OCI-LY3 (cell line): ENCODE measurements at regions not wholly inside any gene's neighbourhood (a gene's known extent, or its start where the extent isn't known, plus 50 kb on each side); places are given as distances from the start of the nearest gene placed in this dataset.

ENCODE experiments used
- H2AFZ ChIP-seq: fragments of 200-600, 300-600 bp; shearing (Covaris generic); 2 replicates; pipeline ENCODE4 v1.6.0; 2014; ENCODE audit warnings: antibody characterized with exemption, low read depth, low read length
- H3K27ac ChIP-seq: fragments of 200-600, 300-600 bp; sonication (generic); 2 replicates; pipeline ENCODE4 v1.5.1; 2014; ENCODE audit warnings: mild to moderate bottlenecking, low read length, moderate library complexity, mixed read lengths
- H3K27me3 ChIP-seq: fragments of 200-600, 300-600 bp; sonication (generic); 2 replicates; pipeline ENCODE4 v1.6.1; 2014; ENCODE audit warnings: low read depth, low read length, mixed read lengths
- H3K36me3 ChIP-seq: fragments of 200-600, 300-600 bp; sonication (generic); replicated peaks from 2 replicates; pipeline ENCODE3; 2014; ENCODE audit warnings: low read depth, low read length, mixed read lengths
- H3K4me1 ChIP-seq: fragments of 300-600, 200-600 bp; sonication (generic); 2 replicates; pipeline ENCODE4 v1.6.1; 2014; ENCODE audit warnings: low read length, mixed read lengths
- H3K4me2 ChIP-seq: fragments of 200-600, 300-600 bp; sonication (generic); 2 replicates; pipeline ENCODE4 v1.6.1; 2014; ENCODE audit warnings: low read length, mixed read lengths
- H3K4me3 ChIP-seq: fragments of 300-600, 200-600 bp; sonication (generic); 2 replicates; pipeline ENCODE4 v1.5.1; 2014; ENCODE audit warnings: antibody characterized with exemption, mild to moderate bottlenecking, low read length, moderate library complexity
- H3K79me2 ChIP-seq: fragments of 300-600, 200-600 bp; shearing (Covaris generic); 2 replicates; pipeline ENCODE4 v1.6.1; 2014; ENCODE audit warnings: mild to moderate bottlenecking, low read length, mixed read lengths
- H3K9ac ChIP-seq: fragments of 300-600, 200-600 bp; shearing (Covaris generic); 2 replicates; pipeline ENCODE4 v1.6.0; 2014; ENCODE audit warnings: mild to moderate bottlenecking, low read length, moderate library complexity
- H3K9me3 ChIP-seq: fragments of 200-600, 300-600 bp; shearing (Covaris generic); 2 replicates; pipeline ENCODE4 v1.6.1; 2014; ENCODE audit warnings: low read length, mixed read lengths; ENCODE audit not compliant: insufficient read depth
- H4K20me1 ChIP-seq: fragments of 200-600, 300-600 bp; sonication (generic); 2 replicates; pipeline ENCODE4 v1.6.1; 2016; ENCODE audit warnings: low read length, mixed read lengths; ENCODE audit not compliant: insufficient read depth
- EZH2phosphoT487 ChIP-seq: fragments of 200-600 bp; shearing (Covaris generic); IDR thresholded peaks from 2 replicates; pipeline ENCODE4 v1.6.1; 2018; ENCODE audit warnings: antibody characterized with exemption, mixed run types, low read depth
- TF ChIP-seq, protein P1 (sequence below): fragments of 200-600, 300-600 bp; sonication (generic); IDR thresholded peaks from 2 replicates; pipeline ENCODE4 v1.5.1; 2014; ENCODE audit warnings: antibody characterized with exemption, low read length, low read depth

DNA sequence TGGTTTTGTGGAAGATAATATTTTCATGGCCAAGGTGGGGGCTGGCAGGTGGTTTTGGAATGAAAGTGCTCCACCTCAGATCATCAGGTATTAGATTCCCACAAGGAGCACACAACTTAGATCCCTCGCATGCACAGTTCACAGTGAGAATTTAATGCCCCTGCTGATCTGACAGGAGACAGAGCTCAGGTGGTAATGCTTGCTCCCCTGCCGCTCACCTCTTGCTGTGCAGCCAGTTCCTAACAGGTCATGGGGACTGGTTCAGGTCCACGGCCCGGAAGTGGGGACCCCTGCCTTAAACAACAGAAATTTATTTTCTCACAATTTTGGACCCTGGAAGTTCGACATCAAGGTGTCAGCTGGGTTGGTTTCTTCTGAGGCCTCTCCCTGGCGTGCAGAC is 668.7 kb upstream of the ZNF608 start:
- Histone ChIP-seq H3K27me3 (peaks cover 6% of the 10 kb centered on the region; the same call in 1 of the 2 replicates), H3K36me3 (no peaks in the 10 kb centered on the region), H4K20me1 (no peaks in the 10 kb centered on the region), H3K9me3 (no peaks in the 10 kb centered on the region), H2AFZ (no peak overlapping the region), H3K27ac (no peak overlapping the region), H3K4me1 (peaks cover 32% of the 10 kb centered on the region), H3K79me2 (no peaks in the 10 kb centered on the region), H3K4me3 (no peak overlapping the region), H3K4me2 (no peak overlapping the region), H3K9ac (no peak overlapping the region)
- TF ChIP-seq, protein P1, sequence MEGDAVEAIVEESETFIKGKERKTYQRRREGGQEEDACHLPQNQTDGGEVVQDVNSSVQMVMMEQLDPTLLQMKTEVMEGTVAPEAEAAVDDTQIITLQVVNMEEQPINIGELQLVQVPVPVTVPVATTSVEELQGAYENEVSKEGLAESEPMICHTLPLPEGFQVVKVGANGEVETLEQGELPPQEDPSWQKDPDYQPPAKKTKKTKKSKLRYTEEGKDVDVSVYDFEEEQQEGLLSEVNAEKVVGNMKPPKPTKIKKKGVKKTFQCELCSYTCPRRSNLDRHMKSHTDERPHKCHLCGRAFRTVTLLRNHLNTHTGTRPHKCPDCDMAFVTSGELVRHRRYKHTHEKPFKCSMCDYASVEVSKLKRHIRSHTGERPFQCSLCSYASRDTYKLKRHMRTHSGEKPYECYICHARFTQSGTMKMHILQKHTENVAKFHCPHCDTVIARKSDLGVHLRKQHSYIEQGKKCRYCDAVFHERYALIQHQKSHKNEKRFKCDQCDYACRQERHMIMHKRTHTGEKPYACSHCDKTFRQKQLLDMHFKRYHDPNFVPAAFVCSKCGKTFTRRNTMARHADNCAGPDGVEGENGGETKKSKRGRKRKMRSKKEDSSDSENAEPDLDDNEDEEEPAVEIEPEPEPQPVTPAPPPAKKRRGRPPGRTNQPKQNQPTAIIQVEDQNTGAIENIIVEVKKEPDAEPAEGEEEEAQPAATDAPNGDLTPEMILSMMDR: no peak
- TF ChIP-seq EZH2phosphoT487: no peak

DNA sequence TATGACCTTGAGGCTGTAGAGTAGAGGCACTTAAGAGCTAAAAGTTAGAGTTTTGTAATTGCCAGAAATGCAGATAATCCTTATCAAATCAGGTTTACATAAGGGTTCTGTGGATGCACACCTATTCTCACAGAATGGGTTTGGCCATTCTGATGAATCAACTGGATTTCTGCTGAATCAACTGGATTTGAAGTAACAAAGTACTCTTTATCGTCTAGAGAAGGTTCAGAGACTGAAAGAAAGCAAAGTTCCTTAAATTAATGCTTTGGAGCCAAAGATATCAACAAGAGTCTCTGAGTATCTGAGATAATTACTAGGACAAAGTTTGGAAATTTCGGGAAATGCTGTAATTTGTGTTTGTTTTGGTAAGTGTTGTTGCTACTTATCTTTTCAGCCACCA is 669.6 kb upstream of the ZNF608 start:
- Histone ChIP-seq H2AFZ (no peak overlapping the region), H4K20me1 (no peaks in the 10 kb centered on the region), H3K9ac (no peak overlapping the region), H3K4me3 (no peak overlapping the region), H3K4me1 (peaks cover 23% of the 10 kb centered on the region), H3K9me3 (no peaks in the 10 kb centered on the region), H3K4me2 (no peak overlapping the region), H3K36me3 (no peaks in the 10 kb centered on the region), H3K79me2 (no peaks in the 10 kb centered on the region), H3K27ac (no peak overlapping the region), H3K27me3 (peaks cover 6% of the 10 kb centered on the region; the same call in 1 of the 2 replicates)
- TF ChIP-seq EZH2phosphoT487: no peak
- TF ChIP-seq, protein P1: no peak

DNA sequence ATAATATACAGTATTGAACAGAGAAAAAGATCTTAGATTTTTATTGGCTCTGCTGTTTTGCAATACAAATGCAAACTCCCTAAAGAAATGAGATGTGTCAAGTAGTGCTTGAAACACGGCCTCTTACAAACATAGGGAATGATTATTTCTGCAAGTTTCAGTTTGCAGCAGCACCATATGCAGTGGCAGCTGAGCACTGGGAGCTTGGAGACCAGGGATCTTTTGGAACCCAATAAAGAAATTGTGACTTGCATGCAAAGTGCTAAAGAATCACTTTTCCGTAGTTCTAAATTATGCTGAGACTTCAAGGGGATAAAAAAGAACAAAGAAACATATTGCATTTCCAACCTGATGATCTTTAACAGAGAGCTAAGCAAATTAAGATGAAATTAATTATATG is 674.6 kb upstream of the ZNF608 start:
- Histone ChIP-seq H3K4me3 (no peak overlapping the region), H3K9me3 (no peaks in the 10 kb centered on the region), H4K20me1 (no peaks in the 10 kb centered on the region), H2AFZ (no peak overlapping the region), H3K36me3 (no peaks in the 10 kb centered on the region), H3K27ac (no peak overlapping the region), H3K79me2 (no peaks in the 10 kb centered on the region), H3K9ac (no peak overlapping the region), H3K27me3 (no peaks in the 10 kb centered on the region), H3K4me2 (no peak overlapping the region), H3K4me1 (no peaks in the 10 kb centered on the region)
- TF ChIP-seq, protein P1: no peak
- no peak for TF ChIP-seq EZH2phosphoT487

DNA sequence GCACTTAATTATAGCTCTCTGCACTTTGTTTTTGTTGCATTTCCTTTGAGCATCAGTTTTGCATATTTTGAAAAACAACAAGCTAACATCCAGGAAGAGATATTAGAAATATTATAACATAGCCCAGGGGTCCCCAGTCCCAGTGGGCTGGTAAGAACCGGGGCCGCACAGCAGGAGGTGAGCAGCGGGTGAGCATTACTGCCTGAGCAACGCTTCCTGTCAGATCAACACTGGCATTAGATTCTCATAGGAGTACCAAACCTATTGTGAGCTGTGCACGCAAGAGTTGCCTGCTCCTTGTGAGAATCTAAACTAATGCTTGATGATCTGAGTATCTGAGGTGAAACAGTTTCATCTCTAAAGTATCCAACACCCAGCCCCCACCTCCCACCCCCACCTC is 675.9 kb upstream of the ZNF608 start:
- no peaks in the 10 kb centered on the region for H3K36me3 ChIP-seq
- no peaks in the 10 kb centered on the region for H4K20me1 ChIP-seq
- no peaks in the 10 kb centered on the region for H3K79me2 ChIP-seq
- no peak overlapping the region for H3K9ac ChIP-seq
- H2AFZ ChIP-seq: no peak overlapping the region
- no peaks in the 10 kb centered on the region for H3K9me3 ChIP-seq
- H3K27ac ChIP-seq: no peak overlapping the region
- TF ChIP-seq EZH2phosphoT487: no peak
- TF ChIP-seq, protein P1: no peak
- no peak overlapping the region for H3K4me3 ChIP-seq
- H3K4me1 ChIP-seq: no peaks in the 10 kb centered on the region
- H3K4me2 ChIP-seq: no peak overlapping the region
- no peaks in the 10 kb centered on the region for H3K27me3 ChIP-seq
